MCF 10A (cell line): ENCODE measurements at regions not wholly inside any gene's neighbourhood (a gene's known extent, or its start where the extent isn't known, plus 50 kb on each side); places are given as distances from the start of the nearest gene placed in this dataset.

Experiments used
- BruUV-seq: library from RNA; stranded (reverse); fragments of 400-500 nt; replicated peaks from 2 replicates; lab custom pipeline; 2021; lab: Mats Ljungman, UMichigan
- CTCF ChIA-PET: fragments of 300-600 bp; sonication (Branson Sonifier 250); formaldehyde crosslinking; extraction: SDS; loops from one replicate; lab custom pipeline; 2021; ENCODE audit warnings: antibody characterized with exemption, inconsistent platforms; lab: Yijun Ruan, JAX
- POLR2A ChIA-PET: fragments of 300-600, 350-650 bp; sonication (Branson Sonifier 250); formaldehyde crosslinking; extraction: SDS; loops from one replicate; lab custom pipeline; 2020; ENCODE audit warnings: antibody characterized with exemption, inconsistent platforms; lab: Yijun Ruan, JAX
- DNase-seq: peaks from one replicate; pipeline ENCODE4 v3.0.0-alpha.2; 2018; ENCODE audit not compliant: unreplicated experiment
- H3K27ac Mint-ChIP-seq: one replicate; pipeline ENCODE4 v1.8.0; 2022; ENCODE audit warnings: mild to moderate bottlenecking, low read depth, mixed read lengths; ENCODE audit not compliant: unreplicated experiment
- H3K27me3 Mint-ChIP-seq: one replicate; pipeline ENCODE4 v1.8.0; 2022; ENCODE audit warnings: mixed read lengths; ENCODE audit not compliant: insufficient read depth, unreplicated experiment
- H3K36me3 Mint-ChIP-seq: one replicate; pipeline ENCODE4 v1.8.0; 2022; ENCODE audit warnings: mild to moderate bottlenecking, moderate library complexity, mixed read lengths; ENCODE audit not compliant: insufficient read depth, unreplicated experiment
- H3K4me1 Mint-ChIP-seq: one replicate; pipeline ENCODE4 v1.8.0; 2022; ENCODE audit warnings: mixed read lengths; ENCODE audit not compliant: insufficient read depth, unreplicated experiment
- H3K4me3 Mint-ChIP-seq: one replicate; pipeline ENCODE4 v1.8.0; 2022; ENCODE audit warnings: mild to moderate bottlenecking, moderate library complexity, mixed read lengths; ENCODE audit not compliant: unreplicated experiment
- H3K9me3 Mint-ChIP-seq: one replicate; pipeline ENCODE4 v1.8.0; 2022; ENCODE audit warnings: mixed read lengths; ENCODE audit not compliant: unreplicated experiment
- CTCF ChIP-seq: fragments of 200-600 bp; IDR thresholded peaks from one replicate; pipeline ENCODE4 v1.8.0; 2022; ENCODE audit warnings: antibody characterized with exemption, mild to moderate bottlenecking; ENCODE audit not compliant: unreplicated experiment
- intact Hi-C: fragments of 100-400 bp; cut with micrococcal nuclease; formaldehyde crosslinking; loops from 2 replicates; pipeline ENCODE4 v1.14.1; 2022

- Mint-ChIP-seq H3K27ac (no peak overlapping the region), H3K27me3 (no peaks in the 10 kb centered on the region), H3K4me1 (no peaks in the 10 kb centered on the region), H3K4me3 (no peak overlapping the region), H3K36me3 (no peaks in the 10 kb centered on the region), H3K9me3 (peaks cover 19% of the 10 kb centered on the region)
- CTCF ChIA-PET, result no interaction called here
- BruUV-seq, result no TSS peak
- POLR2A ChIA-PET, result interaction anchor here (0.5 kb wide), 1 partner anchor 615 kb away, joined by 4 read pairs; no protein-coding TSS in a partner anchor
- intact Hi-C loops, result no loop called here
- DNase-seq, result no peak
- no peak for TF ChIP-seq CTCF
Observed at GRCh38 chr6:68194846-68195478, 440.1 kb upstream of the ADGRB3 start.

- DNase-seq, result no peak
- no peak overlapping the region for H3K4me3 Mint-ChIP-seq
- no peaks in the 10 kb centered on the region for H3K27me3 Mint-ChIP-seq
- H3K36me3 Mint-ChIP-seq, result no peaks in the 10 kb centered on the region
- no TSS peak for BruUV-seq
- POLR2A ChIA-PET, result no interaction called here
- peaks cover 9% of the 10 kb centered on the region for H3K9me3 Mint-ChIP-seq
- TF ChIP-seq CTCF, result no peak
- CTCF ChIA-PET, result no interaction called here
- intact Hi-C loops, result no loop called here
- no peaks in the 10 kb centered on the region for H3K4me1 Mint-ChIP-seq
- H3K27ac Mint-ChIP-seq, result no peak overlapping the region
Observed at GRCh38 chr6:68192988-68193387, 442.1 kb upstream of the ADGRB3 start.

- DNase-seq, result no peak
- BruUV-seq, result no TSS peak
- no peak overlapping the region for H3K4me3 Mint-ChIP-seq
- CTCF ChIA-PET, result no interaction called here
- no peak overlapping the region for H3K27ac Mint-ChIP-seq
- no peaks in the 10 kb centered on the region for H3K4me1 Mint-ChIP-seq
- no peak for TF ChIP-seq CTCF
- H3K9me3 Mint-ChIP-seq, result no peaks in the 10 kb centered on the region
- no peaks in the 10 kb centered on the region for H3K27me3 Mint-ChIP-seq
- intact Hi-C loops, result no loop called here
- H3K36me3 Mint-ChIP-seq, result peaks cover 6% of the 10 kb centered on the region
- POLR2A ChIA-PET, result interaction anchor here (0.6 to 0.7 kb wide), 2 partner anchors 21 to 50 kb away, joined by 3 to 4 read pairs; no protein-coding TSS in a partner anchor
Observed at GRCh38 chr6:68189217-68189815, 445.8 kb upstream of the ADGRB3 start.

GRCh38 chr6:68186870-68187269 is 448.2 kb upstream of the ADGRB3 start:
- Mint-ChIP-seq H3K4me3 (no peak overlapping the region), H3K4me1 (no peaks in the 10 kb centered on the region), H3K9me3 (no peaks in the 10 kb centered on the region), H3K36me3 (peaks cover 6% of the 10 kb centered on the region), H3K27me3 (no peaks in the 10 kb centered on the region), H3K27ac (no peak overlapping the region)
- POLR2A ChIA-PET, result no interaction called here
- intact Hi-C loops, result no loop called here
- CTCF ChIA-PET, result no interaction called here
- no TSS peak for BruUV-seq
- no peak for DNase-seq
- TF ChIP-seq CTCF, result no peak
